ENCODE measurements at regions not wholly inside any gene's neighbourhood (a gene's known extent, or its start where the extent isn't known, plus 50 kb on each side); places are given as distances from the start of the nearest gene placed in this dataset.

DNA sequence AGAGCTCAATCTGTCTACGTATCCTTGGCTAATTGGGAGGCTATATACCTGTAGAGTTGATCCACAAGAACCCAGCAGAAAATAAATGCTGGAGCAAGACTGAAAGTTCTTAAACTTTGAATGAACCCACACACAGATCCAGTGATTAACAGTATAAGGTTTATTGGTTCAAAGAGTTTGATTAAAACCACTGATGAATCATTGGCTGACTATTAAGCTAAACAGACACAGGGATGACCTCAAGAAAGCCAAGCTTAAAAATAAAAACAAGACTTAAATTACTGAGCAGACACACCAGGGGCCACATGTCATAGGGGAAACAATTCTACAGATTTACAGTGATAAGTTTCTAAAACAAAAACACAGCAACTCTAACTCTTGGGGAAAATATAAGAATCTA lies 163.6 kb downstream of the SPATA31D1 start:
- Histone ChIP-seq H3K9ac (ENCODE audit: insufficient read depth in 1 of 2, low read depth in 2 of 2, low read length in 2 of 2) (no peak overlapping the region), H2AFZ (ENCODE audit: low read depth, low read length) (no peak overlapping the region), H3K4me2 (ENCODE audit: insufficient read depth, low read length) (no peak overlapping the region), H3K27me3 (ENCODE audit: control insufficient read depth in 2 of 2, insufficient read depth in 2 of 2, low read length in 2 of 2) (no peaks in the 10 kb centered on the region), H3K4me1 (replicated peaks in 1 of 2; ENCODE audit: control insufficient read depth in 2 of 2, insufficient read depth in 2 of 2, low read length in 2 of 2) (no peaks in the 10 kb centered on the region), H3K27ac (ENCODE audit: extremely low read depth, low read depth, low read length) (no peak overlapping the region), H3K36me3 (ENCODE audit: control insufficient read depth, insufficient read depth, low read length) (no peaks in the 10 kb centered on the region), H4K20me1 (replicated peaks; ENCODE audit: control insufficient read depth, insufficient read depth, low read length) (no peaks in the 10 kb centered on the region), H3K9me1 (ENCODE audit: control insufficient read depth, insufficient read depth, low read length) (no peaks in the 10 kb centered on the region), H3K4me3 (no peak overlapping the region), H3K79me2 (ENCODE audit: control insufficient read depth, insufficient read depth, low read length) (no peaks in the 10 kb centered on the region), H3K9me3 (replicated peaks; ENCODE audit: control insufficient read depth, insufficient read depth, low read depth, low read length) (no peaks in the 10 kb centered on the region)
- CTCF ChIA-PET (ENCODE audit: low intra/inter-chr PET ratio), result no interaction called here
- FAIRE-seq, result no peak
- no TSS peak for BruUV-seq (replicated peaks)
- 0% methylated on average over 1 of the region's 1 CpG for WGBS (ENCODE audit: insufficient coverage, low coverage, missing lambda C conversion rate)
- intact Hi-C loops (cut with micrococcal nuclease) (no loop called here), in situ Hi-C loops (cut with MboI) (no loop called here)
- no peak for DNase-seq (ENCODE audit: extremely low read depth in 1 of 4, low spot score in 3 of 4)
- TF ChIP-seq ZNF589 (CRISPR knock-in tag; IDR thresholded peaks at IDR 0.05; ENCODE audit: low read depth) (no peak), GABPA (tag; conservative IDR thresholded peaks at IDR 0.05; ENCODE audit: low read depth) (no peak), ZNF134 (CRISPR knock-in tag; conservative IDR thresholded peaks at IDR 0.05) (no peak), MEF2A (IDR thresholded peaks at IDR 0.05; ENCODE audit: control insufficient read depth, low read depth, low read length) (no peak)
- ATAC-seq, result no peak
- POLR2A ChIA-PET, result no interaction called here

DNA sequence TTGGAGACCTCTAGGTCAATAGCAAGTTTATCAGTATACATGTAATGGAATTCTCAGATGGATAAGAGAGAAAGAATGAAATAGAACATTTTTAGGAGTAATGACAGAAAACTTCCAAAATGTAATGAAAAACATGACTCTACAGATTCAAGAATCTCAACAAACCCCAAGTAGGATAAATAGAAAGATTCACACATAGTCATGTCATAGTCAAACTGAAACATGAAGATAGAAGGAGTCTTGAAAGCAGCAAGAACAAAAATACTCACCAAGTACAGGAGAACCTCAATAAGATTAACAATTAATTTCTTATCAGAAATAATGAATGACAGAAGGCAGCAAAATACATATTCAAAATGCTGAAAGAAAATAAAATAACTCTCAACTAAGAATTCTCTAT lies 164.5 kb downstream of the SPATA31D1 start:
- no peak for FAIRE-seq
- POLR2A ChIA-PET, result no interaction called here
- TF ChIP-seq, protein P1, sequence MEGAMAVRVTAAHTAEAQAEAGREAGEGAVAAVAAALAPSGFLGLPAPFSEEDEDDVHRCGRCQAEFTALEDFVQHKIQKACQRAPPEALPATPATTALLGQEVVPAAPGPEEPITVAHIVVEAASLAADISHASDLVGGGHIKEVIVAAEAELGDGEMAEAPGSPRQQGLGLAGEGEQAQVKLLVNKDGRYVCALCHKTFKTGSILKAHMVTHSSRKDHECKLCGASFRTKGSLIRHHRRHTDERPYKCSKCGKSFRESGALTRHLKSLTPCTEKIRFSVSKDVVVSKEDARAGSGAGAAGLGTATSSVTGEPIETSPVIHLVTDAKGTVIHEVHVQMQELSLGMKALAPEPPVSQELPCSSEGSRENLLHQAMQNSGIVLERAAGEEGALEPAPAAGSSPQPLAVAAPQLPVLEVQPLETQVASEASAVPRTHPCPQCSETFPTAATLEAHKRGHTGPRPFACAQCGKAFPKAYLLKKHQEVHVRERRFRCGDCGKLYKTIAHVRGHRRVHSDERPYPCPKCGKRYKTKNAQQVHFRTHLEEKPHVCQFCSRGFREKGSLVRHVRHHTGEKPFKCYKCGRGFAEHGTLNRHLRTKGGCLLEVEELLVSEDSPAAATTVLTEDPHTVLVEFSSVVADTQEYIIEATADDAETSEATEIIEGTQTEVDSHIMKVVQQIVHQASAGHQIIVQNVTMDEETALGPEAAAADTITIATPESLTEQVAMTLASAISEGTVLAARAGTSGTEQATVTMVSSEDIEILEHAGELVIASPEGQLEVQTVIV (CRISPR knock-in tag; IDR thresholded peaks at IDR 0.05; ENCODE audit: borderline replicate concordance), result no peak
- TF ChIP-seq MCM7 (IDR thresholded peaks at IDR 0.05) (no peak), CBX1 (IDR thresholded peaks at IDR 0.05; ENCODE audit: low read depth) (no peak), NFATC3 (IDR thresholded peaks at IDR 0.05) (no peak), RBFOX2 (IDR thresholded peaks at IDR 0.05; ENCODE audit: low read depth, low read length) (no peak)

More for the DNA sequence above, 164.5 kb downstream of the SPATA31D1 start:
- H3K4me2 ChIP-seq (ENCODE audit: insufficient read depth, low read length), result no peak overlapping the region
- H3K27me3 ChIP-seq (ENCODE audit: control insufficient read depth in 2 of 2, insufficient read depth in 2 of 2, low read length in 2 of 2), result no peaks in the 10 kb centered on the region
- BruUV-seq (replicated peaks), result no TSS peak
- H3K27ac ChIP-seq (ENCODE audit: extremely low read depth, low read depth, low read length), result no peak overlapping the region
- no peaks in the 10 kb centered on the region for H3K36me3 ChIP-seq (ENCODE audit: control insufficient read depth, insufficient read depth, low read length)
- ATAC-seq, result no peak
- no peak overlapping the region for H2AFZ ChIP-seq (ENCODE audit: low read depth, low read length)
- CTCF ChIA-PET (ENCODE audit: low intra/inter-chr PET ratio), result no interaction called here
- intact Hi-C loops (cut with micrococcal nuclease) (no loop called here), in situ Hi-C loops (cut with MboI) (no loop called here)
- H4K20me1 ChIP-seq (replicated peaks; ENCODE audit: control insufficient read depth, insufficient read depth, low read length), result no peaks in the 10 kb centered on the region
- H3K4me3 ChIP-seq, result no peak overlapping the region
- H3K4me1 ChIP-seq (replicated peaks in 1 of 2; ENCODE audit: control insufficient read depth in 2 of 2, insufficient read depth in 2 of 2, low read length in 2 of 2), result no peaks in the 10 kb centered on the region
- no peak for DNase-seq (ENCODE audit: extremely low read depth in 1 of 4, low spot score in 3 of 4)
- no peaks in the 10 kb centered on the region for H3K9me1 ChIP-seq (ENCODE audit: control insufficient read depth, insufficient read depth, low read length)
- no peaks in the 10 kb centered on the region for H3K79me2 ChIP-seq (ENCODE audit: control insufficient read depth, insufficient read depth, low read length)
- no peaks in the 10 kb centered on the region for H3K9me3 ChIP-seq (replicated peaks; ENCODE audit: control insufficient read depth, insufficient read depth, low read depth, low read length)
- H3K9ac ChIP-seq (ENCODE audit: insufficient read depth in 1 of 2, low read depth in 2 of 2, low read length in 2 of 2), result no peak overlapping the region

Measured in K562 (cell line).